RWPE1 (cell line): ENCODE measurements at regions not wholly inside any gene's neighbourhood (a gene's known extent, or its start where the extent isn't known, plus 50 kb on each side); places are given as distances from the start of the nearest gene placed in this dataset.

Experiments used
- CTCF ChIA-PET: fragments of 350-600 bp; sonication (Branson Sonifier 250); formaldehyde crosslinking; extraction: SDS; loops from one replicate; lab custom pipeline; 2021; lab: Yijun Ruan, JAX
- POLR2A ChIA-PET: fragments of 400-600 bp; formaldehyde crosslinking; extraction: SDS; loops from one replicate; lab custom pipeline; 2020; ENCODE audit warnings: antibody characterized with exemption; ENCODE audit not compliant: low non-redundant PET; lab: Yijun Ruan, JAX
- DNase-seq: peaks from one replicate; pipeline ENCODE4 v3.0.0; 2012; ENCODE audit warnings: low spot score
- H3K27ac ChIP-seq: fragments of 450-650 bp; 2 replicates; pipeline ENCODE4 v1.5.1; 2017
- CTCF ChIP-seq: fragments of 450-650 bp; conservative IDR thresholded peaks from 2 replicates; pipeline ENCODE4 v1.5.1; 2017; ENCODE audit warnings: low read depth, mild to moderate bottlenecking

- TF ChIP-seq CTCF: no peak
- POLR2A ChIA-PET: no interaction called here
- CTCF ChIA-PET: interaction anchor here (0.7 kb wide), 1 partner anchor 604 kb away, joined by 3 read pairs; no protein-coding TSS in a partner anchor
- no peak for DNase-seq
- H3K27ac ChIP-seq: no peak overlapping the region
Measured at GRCh38 chr9:11374926-11375325, 762.1 kb upstream of the PTPRD start.

GRCh38 chr9:11402621-11403020 lies 789.8 kb upstream of the PTPRD start:
- no peak for DNase-seq
- no peak overlapping the region for H3K27ac ChIP-seq
- ChIA-PET CTCF (no interaction called here), POLR2A (no interaction called here)
- TF ChIP-seq CTCF: no peak

- ChIA-PET POLR2A (no interaction called here), CTCF (interaction anchor here (0.6 kb wide), 1 partner anchor 1133 kb away, joined by 3 read pairs; no protein-coding TSS in a partner anchor)
- no peak for DNase-seq
- TF ChIP-seq CTCF: no peak
- no peak overlapping the region for H3K27ac ChIP-seq
Measured at GRCh38 chr9:11414241-11414640, 801.4 kb upstream of the PTPRD start.

GRCh38 chr9:11417782-11418181 lies 805.0 kb upstream of the PTPRD start:
- no peak for TF ChIP-seq CTCF
- ChIA-PET POLR2A (no interaction called here), CTCF (interaction anchor here (0.6 kb wide), 1 partner anchor 1065 kb away, joined by 4 read pairs; no protein-coding TSS in a partner anchor)
- no peak overlapping the region for H3K27ac ChIP-seq
- DNase-seq: no peak

GRCh38 chr9:11431490-11431889 lies 818.7 kb upstream of the PTPRD start:
- CTCF ChIA-PET: interaction anchor here (0.6 kb wide), 1 partner anchor 1801 kb away, joined by 3 read pairs; no protein-coding TSS in a partner anchor
- H3K27ac ChIP-seq: no peak overlapping the region
- TF ChIP-seq CTCF: no peak
- POLR2A ChIA-PET: no interaction called here
- no peak for DNase-seq

GRCh38 chr9:11432361-11432760 lies 819.6 kb upstream of the PTPRD start:
- ChIA-PET POLR2A (no interaction called here), CTCF (interaction anchor here (0.6 kb wide), 1 partner anchor 1802 kb away, joined by 3 read pairs; no protein-coding TSS in a partner anchor)
- no peak for DNase-seq
- no peak for TF ChIP-seq CTCF
- no peak overlapping the region for H3K27ac ChIP-seq
